Neural cell (in vitro differentiated cells): ENCODE measurements at regions not wholly inside any gene's neighbourhood (a gene's known extent, or its start where the extent isn't known, plus 50 kb on each side); places are given as distances from the start of the nearest gene placed in this dataset.

Source experiments
- EP300 ChIP-seq: fragments of 450-650 bp; conservative IDR thresholded peaks from 2 replicates; pipeline ENCODE4 v1.6.1; 2014; ENCODE audit warnings: antibody characterized with exemption, mild to moderate bottlenecking, moderate library complexity; ENCODE audit not compliant: poor library complexity, severe bottlenecking
- EZH2 ChIP-seq: fragments of 200-600, 300-800 bp; shearing (Covaris generic), sonication (generic); IDR thresholded peaks from 2 replicates; pipeline ENCODE4 v1.6.1; 2014; ENCODE audit warnings: antibody characterized with exemption, low read length, borderline replicate concordance, mild to moderate bottlenecking; ENCODE audit not compliant: insufficient read depth, poor library complexity, severe bottlenecking
- MXI1 ChIP-seq: fragments of 450-650 bp; conservative IDR thresholded peaks from 2 replicates; pipeline ENCODE4 v1.6.1; 2014; ENCODE audit warnings: antibody characterized with exemption, mild to moderate bottlenecking; ENCODE audit not compliant: poor library complexity, severe bottlenecking
- POLR2AphosphoS5 ChIP-seq: IDR thresholded peaks from 2 replicates; pipeline ENCODE4 v1.6.1; 2012
- RAD21 ChIP-seq: fragments of 450-650 bp; conservative IDR thresholded peaks from 2 replicates; pipeline ENCODE4 v1.6.1; 2014; ENCODE audit warnings: antibody characterized with exemption, mild to moderate bottlenecking, moderate library complexity
- SMC3 ChIP-seq: fragments of 450-650 bp; conservative IDR thresholded peaks from 2 replicates; pipeline ENCODE4 v1.6.1; 2014; ENCODE audit warnings: antibody characterized with exemption, mild to moderate bottlenecking, moderate library complexity; ENCODE audit not compliant: poor library complexity
- TAF1 ChIP-seq: IDR thresholded peaks from 2 replicates; pipeline ENCODE4 v1.6.1; 2012; ENCODE audit warnings: low read depth
- TF ChIP-seq, protein P1 (sequence below): fragments of 450-650 bp; IDR thresholded peaks from 2 replicates; pipeline ENCODE4 v1.5.1; 2014; ENCODE audit warnings: antibody characterized with exemption, mild to moderate bottlenecking, moderate library complexity; ENCODE audit not compliant: poor library complexity, severe bottlenecking
- TF ChIP-seq, protein P2 (sequence below): IDR thresholded peaks from 2 replicates; pipeline ENCODE4 v1.6.1; 2012; ENCODE audit warnings: borderline replicate concordance

- TF ChIP-seq, protein P1, sequence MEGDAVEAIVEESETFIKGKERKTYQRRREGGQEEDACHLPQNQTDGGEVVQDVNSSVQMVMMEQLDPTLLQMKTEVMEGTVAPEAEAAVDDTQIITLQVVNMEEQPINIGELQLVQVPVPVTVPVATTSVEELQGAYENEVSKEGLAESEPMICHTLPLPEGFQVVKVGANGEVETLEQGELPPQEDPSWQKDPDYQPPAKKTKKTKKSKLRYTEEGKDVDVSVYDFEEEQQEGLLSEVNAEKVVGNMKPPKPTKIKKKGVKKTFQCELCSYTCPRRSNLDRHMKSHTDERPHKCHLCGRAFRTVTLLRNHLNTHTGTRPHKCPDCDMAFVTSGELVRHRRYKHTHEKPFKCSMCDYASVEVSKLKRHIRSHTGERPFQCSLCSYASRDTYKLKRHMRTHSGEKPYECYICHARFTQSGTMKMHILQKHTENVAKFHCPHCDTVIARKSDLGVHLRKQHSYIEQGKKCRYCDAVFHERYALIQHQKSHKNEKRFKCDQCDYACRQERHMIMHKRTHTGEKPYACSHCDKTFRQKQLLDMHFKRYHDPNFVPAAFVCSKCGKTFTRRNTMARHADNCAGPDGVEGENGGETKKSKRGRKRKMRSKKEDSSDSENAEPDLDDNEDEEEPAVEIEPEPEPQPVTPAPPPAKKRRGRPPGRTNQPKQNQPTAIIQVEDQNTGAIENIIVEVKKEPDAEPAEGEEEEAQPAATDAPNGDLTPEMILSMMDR, result no peak
- no peak for TF ChIP-seq EZH2
- TF ChIP-seq EP300, result no peak
- no peak for TF ChIP-seq POLR2AphosphoS5
- no peak for TF ChIP-seq MXI1
- TF ChIP-seq, protein P2, sequence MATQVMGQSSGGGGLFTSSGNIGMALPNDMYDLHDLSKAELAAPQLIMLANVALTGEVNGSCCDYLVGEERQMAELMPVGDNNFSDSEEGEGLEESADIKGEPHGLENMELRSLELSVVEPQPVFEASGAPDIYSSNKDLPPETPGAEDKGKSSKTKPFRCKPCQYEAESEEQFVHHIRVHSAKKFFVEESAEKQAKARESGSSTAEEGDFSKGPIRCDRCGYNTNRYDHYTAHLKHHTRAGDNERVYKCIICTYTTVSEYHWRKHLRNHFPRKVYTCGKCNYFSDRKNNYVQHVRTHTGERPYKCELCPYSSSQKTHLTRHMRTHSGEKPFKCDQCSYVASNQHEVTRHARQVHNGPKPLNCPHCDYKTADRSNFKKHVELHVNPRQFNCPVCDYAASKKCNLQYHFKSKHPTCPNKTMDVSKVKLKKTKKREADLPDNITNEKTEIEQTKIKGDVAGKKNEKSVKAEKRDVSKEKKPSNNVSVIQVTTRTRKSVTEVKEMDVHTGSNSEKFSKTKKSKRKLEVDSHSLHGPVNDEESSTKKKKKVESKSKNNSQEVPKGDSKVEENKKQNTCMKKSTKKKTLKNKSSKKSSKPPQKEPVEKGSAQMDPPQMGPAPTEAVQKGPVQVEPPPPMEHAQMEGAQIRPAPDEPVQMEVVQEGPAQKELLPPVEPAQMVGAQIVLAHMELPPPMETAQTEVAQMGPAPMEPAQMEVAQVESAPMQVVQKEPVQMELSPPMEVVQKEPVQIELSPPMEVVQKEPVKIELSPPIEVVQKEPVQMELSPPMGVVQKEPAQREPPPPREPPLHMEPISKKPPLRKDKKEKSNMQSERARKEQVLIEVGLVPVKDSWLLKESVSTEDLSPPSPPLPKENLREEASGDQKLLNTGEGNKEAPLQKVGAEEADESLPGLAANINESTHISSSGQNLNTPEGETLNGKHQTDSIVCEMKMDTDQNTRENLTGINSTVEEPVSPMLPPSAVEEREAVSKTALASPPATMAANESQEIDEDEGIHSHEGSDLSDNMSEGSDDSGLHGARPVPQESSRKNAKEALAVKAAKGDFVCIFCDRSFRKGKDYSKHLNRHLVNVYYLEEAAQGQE, result no peak
- no peak for TF ChIP-seq SMC3
- no peak for TF ChIP-seq RAD21
- no peak for TF ChIP-seq TAF1
These were observed 292.1 kb downstream of the ADGB start for GRCh38 chr6:146890644-146891434.
